H1 (cell line): ENCODE measurements at regions not wholly inside any gene's neighbourhood (a gene's known extent, or its start where the extent isn't known, plus 50 kb on each side); places are given as distances from the start of the nearest gene placed in this dataset.

Experiments used
- CTCF ChIA-PET: fragments of 300-600 bp; sonication (Branson Sonifier 250); formaldehyde crosslinking; loops from one replicate; lab custom pipeline; 2021; ENCODE audit not compliant: partially characterized antibody; lab: Charles Lee
- POLR2A ChIA-PET: fragments of 300-600 bp; sonication (Branson Sonifier 250); formaldehyde crosslinking; loops from one replicate; lab custom pipeline; 2021; ENCODE audit warnings: inconsistent platforms; ENCODE audit not compliant: partially characterized antibody; lab: Charles Lee
- DNase-seq, 2 experiments: peaks; one replicate each; pipeline versions ENCODE4 v3.0.0 to v3.0.0-alpha.2; 2010 to 2022; ENCODE audit warnings: low spot score in 2 of 2, low read depth in 1 of 2, mixed read lengths in 1 of 2
- FAIRE-seq: peaks from 2 replicates; lab custom pipeline; 2011; peaks lifted over from hg19 to GRCh38; lab: Jason Lieb, UNC
- H2AFZ ChIP-seq: 2 replicates; pipeline ENCODE4 v1.8.1; 2012; ENCODE audit warnings: low read length, inconsistent platforms
- H2AK5ac ChIP-seq: 2 replicates; pipeline ENCODE4 v1.6.1; 2013; ENCODE audit warnings: low read depth, low read length
- H2BK120ac ChIP-seq: replicated peaks from 2 replicates; pipeline ENCODE3; 2013; ENCODE audit warnings: low read depth, low read length, inconsistent platforms
- H2BK12ac ChIP-seq: 2 replicates; pipeline ENCODE4 v1.6.1; 2013; ENCODE audit warnings: low read depth, low read length
- H2BK15ac ChIP-seq: 2 replicates; pipeline ENCODE4 v1.6.1; 2013; ENCODE audit warnings: low read length
- H2BK20ac ChIP-seq: 2 replicates; pipeline ENCODE4 v1.6.1; 2013; ENCODE audit warnings: low read length
- H2BK5ac ChIP-seq: 2 replicates; pipeline ENCODE4 v1.6.1; 2013; ENCODE audit warnings: low read depth, low read length
- H3K14ac ChIP-seq: 2 replicates; pipeline ENCODE4 v1.6.1; 2013; ENCODE audit warnings: inconsistent platforms; ENCODE audit not compliant: insufficient read length
- H3K18ac ChIP-seq: 2 replicates; pipeline ENCODE4 v1.6.1; 2013; ENCODE audit warnings: low read length; ENCODE audit errors: extremely low read depth
- H3K23ac ChIP-seq: 2 replicates; pipeline ENCODE4 v1.6.1; 2013; ENCODE audit warnings: inconsistent platforms; ENCODE audit not compliant: insufficient read length
- H3K23me2 ChIP-seq: 2 replicates; pipeline ENCODE4 v1.6.1; 2013; ENCODE audit warnings: low read depth, low read length
- H3K27ac ChIP-seq: 2 replicates; pipeline ENCODE4 v1.6.1; 2011; ENCODE audit warnings: low read depth, low read length, inconsistent platforms
- H3K27me3 ChIP-seq, 4 experiments: replicated peaks in 1 of 4; 1 replicate in 1 of 4; 2 replicates in 3 of 4; pipeline versions ENCODE4 v1.6.1 to v1.8.1; 2011 to 2013; ENCODE audit warnings: low read length in 3 of 4, mild to moderate bottlenecking in 3 of 4, inconsistent platforms in 2 of 4, mixed read lengths in 2 of 4, moderate library complexity in 1 of 4; ENCODE audit not compliant: control insufficient read depth in 3 of 4, insufficient read depth in 3 of 4; ENCODE audit errors: extremely low read depth in 1 of 4
- H3K36me3 ChIP-seq, 4 experiments: 2 replicates each; pipeline versions ENCODE4 v1.6.1 to v1.8.1; 2011 to 2013; ENCODE audit warnings: mild to moderate bottlenecking in 4 of 4, low read length in 3 of 4, moderate library complexity in 2 of 4, control low read depth in 1 of 4, inconsistent platforms in 1 of 4; ENCODE audit not compliant: insufficient read depth in 4 of 4, control insufficient read depth in 2 of 4
- H3K4ac ChIP-seq: replicated peaks from 2 replicates; pipeline ENCODE3; 2013; ENCODE audit warnings: low read length, low read depth, mixed read lengths, inconsistent platforms; ENCODE audit not compliant: insufficient read length
- H3K4me1 ChIP-seq, 4 experiments: replicated peaks in 1 of 4; 1 replicate in 1 of 4; 2 replicates in 3 of 4; pipeline versions ENCODE4 v1.6.1 to v1.8.1; 2011 to 2013; ENCODE audit warnings: low read length in 3 of 4, inconsistent platforms in 2 of 4, mixed read lengths in 1 of 4; ENCODE audit not compliant: insufficient read depth in 4 of 4, control insufficient read depth in 3 of 4
- H3K4me2 ChIP-seq, 2 experiments: 2 replicates each; pipeline versions ENCODE4 v1.6.1 to v1.8.1; 2011 to 2013; ENCODE audit warnings: low read depth in 2 of 2, low read length in 2 of 2, control low read depth in 1 of 2, inconsistent platforms in 1 of 2, mild to moderate bottlenecking in 1 of 2; ENCODE audit not compliant: insufficient read depth in 1 of 2
- H3K4me3 ChIP-seq, 4 experiments: fragments of 200-600, 300-600 bp in 1 of 4; sonication (generic), shearing (Covaris generic), sonication (Bioruptor Twin) in 1 of 4; 2 replicates each; pipeline versions ENCODE4 v1.5.1 to v1.8.1; 2011 to 2016; ENCODE audit warnings: low read length in 4 of 4, low read depth in 3 of 4, control low read depth in 2 of 4, inconsistent platforms in 2 of 4, mild to moderate bottlenecking in 2 of 4, mixed read lengths in 1 of 4, moderate library complexity in 1 of 4; ENCODE audit not compliant: insufficient read depth in 2 of 4; ENCODE audit errors: extremely low read depth in 1 of 4
- H3K56ac ChIP-seq: replicated peaks from 2 replicates; pipeline ENCODE3; 2013; ENCODE audit warnings: low read depth, mild to moderate bottlenecking, mixed read lengths, low read length, inconsistent platforms; ENCODE audit not compliant: insufficient read length
- H3K79me1 ChIP-seq: 2 replicates; pipeline ENCODE4 v1.6.1; 2013; ENCODE audit warnings: low read depth, low read length, control low read depth
- H3K79me2 ChIP-seq, 2 experiments: 2 replicates each; pipeline versions ENCODE4 v1.6.1 to v1.8.1; 2012 to 2013; ENCODE audit warnings: low read length in 2 of 2, mild to moderate bottlenecking in 2 of 2, inconsistent platforms in 1 of 2; ENCODE audit not compliant: insufficient read depth in 2 of 2, control insufficient read depth in 1 of 2
- H3K9ac ChIP-seq, 4 experiments: replicated peaks in 1 of 4; 1 replicate in 1 of 4; 2 replicates in 3 of 4; pipeline versions ENCODE4 v1.6.1 to v1.8.1; 2011 to 2013; ENCODE audit warnings: low read depth in 3 of 4, low read length in 3 of 4, control low read depth in 2 of 4, mild to moderate bottlenecking in 2 of 4, moderate library complexity in 2 of 4, inconsistent platforms in 1 of 4; ENCODE audit errors: extremely low read depth in 1 of 4
- H3K9me3 ChIP-seq, 2 experiments: 2 replicates each; pipeline versions ENCODE4 v1.6.1 to v1.8.1; 2012 to 2013; ENCODE audit warnings: mild to moderate bottlenecking in 2 of 2, moderate library complexity in 2 of 2, control low read depth in 1 of 2, inconsistent platforms in 1 of 2, low read depth in 1 of 2, low read length in 1 of 2, mixed read lengths in 1 of 2; ENCODE audit not compliant: insufficient read depth in 2 of 2
- H4K20me1 ChIP-seq, 2 experiments: replicated peaks in 1 of 2; 2 replicates each; pipeline versions ENCODE3 to v1.8.1; 2011 to 2013; ENCODE audit warnings: inconsistent platforms in 2 of 2, low read length in 2 of 2, mild to moderate bottlenecking in 1 of 2; ENCODE audit not compliant: insufficient read depth in 2 of 2, control insufficient read depth in 1 of 2
- H4K5ac ChIP-seq: 2 replicates; pipeline ENCODE4 v1.6.1; 2013; ENCODE audit warnings: low read length, low read depth, mixed read lengths, inconsistent platforms; ENCODE audit not compliant: insufficient read length
- H4K8ac ChIP-seq: 2 replicates; pipeline ENCODE4 v1.8.0; 2013; ENCODE audit warnings: mild to moderate bottlenecking, moderate library complexity, low read length, inconsistent platforms; ENCODE audit not compliant: insufficient read depth; ENCODE audit errors: extremely low read depth
- H4K91ac ChIP-seq: replicated peaks from 2 replicates; pipeline ENCODE3; 2013; ENCODE audit warnings: low read length, mixed read lengths, inconsistent platforms; ENCODE audit not compliant: insufficient read length
- CEBPB ChIP-seq: IDR thresholded peaks from 2 replicates; pipeline ENCODE4 v1.6.1; 2012; ENCODE audit warnings: low read depth, low read length
- NRF1 ChIP-seq: IDR thresholded peaks from 2 replicates; pipeline ENCODE4 v1.6.1; 2011; ENCODE audit warnings: mild to moderate bottlenecking, low read depth, low read length, improper control_type of control experiment
- WGBS, 2 experiments: shearing (Covaris generic) in 1 of 2; methylation state at CpG; one replicate each; pipeline versions ENCODE4 v1.1.6 to v1.1.7; 2013 to 2015; ENCODE audit warnings: low lambda C conversion rate in 2 of 2, mixed read lengths in 2 of 2, inconsistent platforms in 1 of 2, low coverage in 1 of 2, missing lambda C conversion rate in 1 of 2; ENCODE audit not compliant: insufficient replicate concordance in 2 of 2, insufficient coverage in 1 of 2, insufficient read length in 1 of 2; ENCODE audit errors: extremely low coverage in 1 of 2, missing lambda C conversion rate in 1 of 2; 5-methylcytosine and 5-hydroxymethylcytosine counted together

DNA sequence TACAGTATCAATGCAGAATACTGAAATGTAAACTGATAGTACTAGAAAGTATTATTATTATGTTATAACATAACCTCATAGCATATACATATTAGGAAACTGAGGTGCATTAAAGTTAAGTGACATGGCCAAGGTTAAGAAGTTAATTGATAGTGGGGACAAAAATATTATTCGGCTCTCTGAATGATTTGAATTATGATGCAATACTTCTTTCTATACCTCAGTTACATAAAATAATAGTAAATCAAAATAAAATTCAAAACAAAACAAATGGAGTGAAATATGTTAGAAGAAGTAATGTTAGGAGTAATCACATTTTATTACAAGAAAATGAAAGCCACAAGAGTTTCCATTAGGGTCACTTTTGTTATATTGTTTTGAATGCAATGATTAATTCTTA, 455.2 kb downstream of the PLA2G4A start:
- H3K9me3 ChIP-seq = no peaks in the 10 kb centered on the region
- H3K56ac ChIP-seq = no peak overlapping the region
- no peaks in the 10 kb centered on the region for H3K79me2 ChIP-seq
- H3K9ac ChIP-seq = no peak overlapping the region
- H3K23ac ChIP-seq = no peak overlapping the region
- no peaks in the 10 kb centered on the region for H3K36me3 ChIP-seq
- no peak overlapping the region for H2BK120ac ChIP-seq
- no peak overlapping the region for H3K4me2 ChIP-seq
- H2AK5ac ChIP-seq = no peak overlapping the region
- H3K14ac ChIP-seq = no peak overlapping the region
- H2BK20ac ChIP-seq = no peak overlapping the region
- H3K4me1 ChIP-seq = no peaks in the 10 kb centered on the region
- POLR2A ChIA-PET = no interaction called here
- H2AFZ ChIP-seq = no peak overlapping the region
- H3K4ac ChIP-seq = no peak overlapping the region
- H4K8ac ChIP-seq = no peak overlapping the region
- CTCF ChIA-PET = interaction anchor here (1.3 kb wide), 1 partner anchor 18 kb away, joined by 3 read pairs; no protein-coding TSS in a partner anchor
- WGBS, 2 experiments = 96% methylated on average over 1 of the region's 1 CpG; no CpG with 5 or more reads in 1 of the 2 experiments
- H3K18ac ChIP-seq = no peak overlapping the region
- TF ChIP-seq NRF1 (no peak), CEBPB (peak; percentile 28; the same call in 1 of the 2 replicates)
- H2BK5ac ChIP-seq = no peak overlapping the region
- no peak overlapping the region for H4K91ac ChIP-seq
- H2BK15ac ChIP-seq = no peak overlapping the region
- no peaks in the 10 kb centered on the region for H3K23me2 ChIP-seq
- H3K27me3 ChIP-seq = no peaks in the 10 kb centered on the region
- DNase-seq (no peak), FAIRE-seq (no peak)
- no peak overlapping the region for H3K4me3 ChIP-seq
- no peak overlapping the region for H2BK12ac ChIP-seq
- no peaks in the 10 kb centered on the region for H3K79me1 ChIP-seq
- no peaks in the 10 kb centered on the region for H4K20me1 ChIP-seq
- no peak overlapping the region for H3K27ac ChIP-seq
- no peak overlapping the region for H4K5ac ChIP-seq
